Lower lobe of right lung (tissue), 2 donors: ENCODE measurements at regions not wholly inside any gene's neighbourhood (a gene's known extent, or its start where the extent isn't known, plus 50 kb on each side); places are given as distances from the start of the nearest gene placed in this dataset.

Source experiments
- ATAC-seq, 2 donors: fragments of 200-7000 bp; cut with Tn5 transposase; one replicate each; pipeline ENCODE4 v1.9.1; 2020 to 2022; ENCODE audit warnings: mild to moderate bottlenecking in 2 of 2, moderate library complexity in 2 of 2
- DNase-seq: peaks from one replicate; pipeline ENCODE4 v3.0.0-alpha.2; 2020
- H3K27ac ChIP-seq: fragments of 200-600 bp; one replicate; pipeline ENCODE4 v1.8.0; 2022
- H3K27me3 ChIP-seq: fragments of 200-600 bp; one replicate; pipeline ENCODE4 v1.8.0; 2022; ENCODE audit warnings: low read depth
- H3K36me3 ChIP-seq: fragments of 200-600 bp; one replicate; pipeline ENCODE4 v1.8.0; 2022; ENCODE audit warnings: mild to moderate bottlenecking
- H3K4me1 ChIP-seq: fragments of 200-600 bp; one replicate; pipeline ENCODE4 v1.8.0; 2022
- H3K4me3 ChIP-seq: fragments of 200-600 bp; one replicate; pipeline ENCODE4 v1.8.0; 2022; ENCODE audit warnings: mild to moderate bottlenecking
- H3K9me3 ChIP-seq: fragments of 200-600 bp; one replicate; pipeline ENCODE4 v1.8.0; 2022
- CTCF ChIP-seq: fragments of 200-600 bp; IDR thresholded peaks from one replicate; pipeline ENCODE4 v1.8.0; 2022; ENCODE audit warnings: antibody characterized with exemption, mild to moderate bottlenecking
- intact Hi-C: fragments of 100-400 bp; cut with DNase I; formaldehyde crosslinking; loops from one replicate; pipeline ENCODE4 v1.11.0; 2022
- donor health status: DM: no; HTN: yes; CAD: no; lungs with severe emphysema.

DNA sequence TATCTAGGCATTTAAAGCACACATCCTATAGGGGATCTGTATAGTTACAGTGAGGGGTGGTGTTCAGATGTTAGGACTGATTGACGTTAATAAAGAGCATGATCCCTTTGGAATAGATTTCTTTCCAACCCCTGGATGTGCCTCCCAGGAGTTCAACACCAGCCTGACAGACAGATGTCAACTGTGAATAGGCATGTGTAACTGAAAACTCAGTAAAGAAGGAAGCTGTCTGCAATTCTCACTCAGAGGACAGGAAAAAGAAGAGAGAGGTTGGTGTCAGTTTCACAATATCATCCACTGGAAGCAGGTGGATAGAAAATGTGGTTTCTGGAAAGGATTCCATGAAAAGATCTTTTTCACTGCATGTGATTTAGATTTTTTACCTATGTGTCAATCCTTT, 396.3 kb downstream of the NSUN3 start:
- no peak for TF ChIP-seq CTCF
- intact Hi-C loops = no loop called here
- H3K27ac ChIP-seq = no peak overlapping the region
- ATAC-seq (no peak), DNase-seq (no peak)
- H3K36me3 ChIP-seq = no peaks in the 10 kb centered on the region
- H3K4me3 ChIP-seq = no peak overlapping the region
- no peaks in the 10 kb centered on the region for H3K27me3 ChIP-seq
- no peaks in the 10 kb centered on the region for H3K4me1 ChIP-seq
- H3K9me3 ChIP-seq = no peaks in the 10 kb centered on the region

DNA sequence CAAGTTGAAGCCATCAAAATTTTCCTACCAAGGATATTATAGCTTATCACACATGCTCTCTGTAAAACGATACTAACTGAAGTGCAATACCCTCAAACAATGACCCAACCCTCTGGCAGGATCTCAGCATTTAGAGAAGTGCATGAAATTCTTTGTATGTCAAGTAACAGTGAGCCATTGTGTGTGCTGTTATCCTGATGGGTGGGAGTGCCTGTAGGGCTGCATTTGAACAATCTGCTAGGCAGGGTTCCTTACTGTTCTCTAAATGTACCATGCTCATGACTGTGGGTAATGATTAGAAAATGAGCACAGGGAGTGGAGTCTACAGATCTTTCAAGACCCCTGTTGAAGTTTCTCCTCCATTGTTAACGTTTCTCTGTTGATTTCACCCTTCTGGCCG, 398.1 kb downstream of the NSUN3 start:
- TF ChIP-seq CTCF = no peak
- Histone ChIP-seq H3K27me3 (no peaks in the 10 kb centered on the region), H3K9me3 (no peaks in the 10 kb centered on the region), H3K27ac (no peak overlapping the region), H3K4me1 (no peaks in the 10 kb centered on the region), H3K36me3 (no peaks in the 10 kb centered on the region), H3K4me3 (no peak overlapping the region)
- no peak for DNase-seq
- intact Hi-C loops = no loop called here
- ATAC-seq = no peak

DNA sequence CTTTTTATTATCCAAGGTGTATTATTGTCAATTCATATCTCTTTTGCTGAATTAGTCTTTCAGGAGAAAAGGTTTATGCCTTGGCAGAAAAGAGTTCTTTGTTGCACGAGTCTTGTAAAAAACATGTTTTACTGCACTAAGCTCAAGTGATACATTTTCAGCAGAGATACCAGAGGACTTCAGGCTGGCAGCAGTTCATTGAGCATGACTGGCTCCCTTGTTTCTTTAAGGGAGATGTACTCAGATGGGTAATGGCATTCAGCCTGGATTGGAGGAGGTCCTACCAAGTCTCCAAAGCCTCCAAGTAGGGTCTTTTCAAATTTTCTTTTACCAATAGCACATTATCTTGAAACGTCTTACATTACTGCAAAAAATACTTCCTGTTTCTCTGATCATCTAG, 400.1 kb downstream of the NSUN3 start:
- no peak for ATAC-seq
- Histone ChIP-seq H3K4me3 (no peak overlapping the region), H3K27ac (no peak overlapping the region), H3K27me3 (no peaks in the 10 kb centered on the region), H3K36me3 (no peaks in the 10 kb centered on the region), H3K9me3 (no peaks in the 10 kb centered on the region), H3K4me1 (no peaks in the 10 kb centered on the region)
- intact Hi-C loops = no loop called here
- no peak for DNase-seq
- no peak for TF ChIP-seq CTCF

DNA sequence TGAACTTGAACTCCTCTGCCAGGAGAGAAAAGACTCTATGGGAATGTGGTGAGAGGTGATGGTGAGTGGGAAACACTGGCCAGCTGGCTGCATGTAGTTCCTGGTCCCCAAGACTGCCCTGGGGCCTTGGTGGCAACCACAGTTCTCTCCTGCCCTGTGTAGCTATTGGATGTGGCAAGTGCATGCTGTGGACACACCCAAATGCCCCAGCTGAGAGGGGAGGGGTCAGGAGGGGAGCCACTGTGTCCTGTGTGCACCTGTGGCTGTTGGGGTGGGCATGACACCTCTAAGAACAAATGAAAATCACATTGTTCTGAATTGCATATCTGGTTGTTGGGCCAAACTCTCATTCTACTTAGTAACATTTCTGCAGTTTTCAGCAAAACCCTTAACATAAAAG, 409.6 kb downstream of the NSUN3 start:
- ATAC-seq (no peak), DNase-seq (no peak)
- H3K9me3 ChIP-seq = no peaks in the 10 kb centered on the region
- H3K27ac ChIP-seq = no peak overlapping the region
- intact Hi-C loops = no loop called here
- no peaks in the 10 kb centered on the region for H3K4me1 ChIP-seq
- no peaks in the 10 kb centered on the region for H3K36me3 ChIP-seq
- no peak overlapping the region for H3K4me3 ChIP-seq
- H3K27me3 ChIP-seq = no peaks in the 10 kb centered on the region
- TF ChIP-seq CTCF = no peak

DNA sequence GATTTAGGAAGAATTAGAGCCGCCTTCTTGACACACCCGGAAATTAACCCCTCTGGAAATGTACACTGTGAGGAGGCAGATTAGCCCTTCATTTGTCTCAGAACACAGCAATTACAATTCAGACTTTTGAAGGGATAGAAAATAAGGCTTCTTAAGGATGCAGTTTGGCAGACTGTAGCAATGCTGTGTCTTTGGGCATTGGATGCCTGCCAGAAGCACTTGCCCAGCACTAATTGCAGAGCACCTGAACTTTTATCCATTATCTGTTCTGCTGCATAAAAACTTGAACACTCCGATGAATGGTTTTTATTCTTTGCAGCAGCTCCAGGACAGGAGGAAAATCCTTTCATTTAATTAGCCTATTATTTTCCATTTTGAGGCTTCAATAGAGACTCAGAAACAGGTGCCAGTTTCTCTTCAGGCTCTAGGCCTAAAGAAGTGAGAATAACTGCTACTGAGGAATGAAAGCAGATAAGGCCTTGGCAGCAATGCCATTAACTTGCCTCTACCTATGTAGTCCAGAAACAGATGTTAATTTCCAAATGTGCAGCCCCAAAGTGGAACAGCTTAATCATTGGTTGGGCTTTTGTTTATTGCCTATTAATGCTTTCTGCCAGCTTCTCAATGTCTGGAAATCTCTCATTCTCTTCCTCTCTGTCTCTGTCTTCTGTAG, 418.5 kb downstream of the NSUN3 start:
- no peaks in the 10 kb centered on the region for H3K9me3 ChIP-seq
- TF ChIP-seq CTCF = no peak
- ATAC-seq (no peak), DNase-seq (no peak)
- H3K4me3 ChIP-seq = no peak overlapping the region
- intact Hi-C loops = no loop called here
- H3K27me3 ChIP-seq = no peaks in the 10 kb centered on the region
- H3K4me1 ChIP-seq = no peaks in the 10 kb centered on the region
- no peak overlapping the region for H3K27ac ChIP-seq
- H3K36me3 ChIP-seq = no peaks in the 10 kb centered on the region

DNA sequence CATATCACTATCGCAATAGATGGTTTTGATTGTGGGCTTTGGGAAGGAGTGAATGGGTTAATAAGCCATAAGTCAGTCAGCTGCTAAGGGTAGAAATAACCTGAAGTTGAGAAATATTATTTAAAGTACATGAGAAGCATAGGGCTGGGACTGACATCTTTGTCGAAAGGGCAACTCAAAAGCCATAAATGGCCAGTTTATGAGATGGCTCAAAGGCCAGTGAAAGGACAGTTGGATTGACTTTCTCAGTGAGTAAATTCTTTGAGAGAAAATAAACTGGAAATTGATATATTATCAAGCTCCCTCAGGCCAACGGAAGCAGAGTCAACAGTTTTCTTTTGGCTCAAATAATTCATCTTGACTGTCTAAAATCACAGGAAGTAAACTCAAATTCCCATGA, 419.8 kb downstream of the NSUN3 start:
- no peak for DNase-seq
- TF ChIP-seq CTCF = no peak
- H3K9me3 ChIP-seq = no peaks in the 10 kb centered on the region

More for the DNA sequence above, 419.8 kb downstream of the NSUN3 start:
- intact Hi-C loops = no loop called here
- Histone ChIP-seq H3K4me1 (no peaks in the 10 kb centered on the region), H3K27ac (no peak overlapping the region), H3K27me3 (no peaks in the 10 kb centered on the region), H3K4me3 (no peak overlapping the region), H3K36me3 (no peaks in the 10 kb centered on the region)
- no peak for ATAC-seq
